ENCODE measurements at regions not wholly inside any gene's neighbourhood (a gene's known extent, or its start where the extent isn't known, plus 50 kb on each side); places are given as distances from the start of the nearest gene placed in this dataset.

- no peak for DNase-seq (ENCODE audit: low read depth in 3 of 3)
Measured at GRCh38 chr17:13931800-13932460, 137.4 kb upstream of the COX10 start.

GRCh38 chr17:13933441-13934276 lies 135.6 kb upstream of the COX10 start:
- no peak for DNase-seq (ENCODE audit: low read depth in 3 of 3)

- no peak for DNase-seq (ENCODE audit: low read depth in 3 of 3)
Measured at GRCh38 chr17:13939222-13939621, 130.1 kb upstream of the COX10 start.

DNA sequence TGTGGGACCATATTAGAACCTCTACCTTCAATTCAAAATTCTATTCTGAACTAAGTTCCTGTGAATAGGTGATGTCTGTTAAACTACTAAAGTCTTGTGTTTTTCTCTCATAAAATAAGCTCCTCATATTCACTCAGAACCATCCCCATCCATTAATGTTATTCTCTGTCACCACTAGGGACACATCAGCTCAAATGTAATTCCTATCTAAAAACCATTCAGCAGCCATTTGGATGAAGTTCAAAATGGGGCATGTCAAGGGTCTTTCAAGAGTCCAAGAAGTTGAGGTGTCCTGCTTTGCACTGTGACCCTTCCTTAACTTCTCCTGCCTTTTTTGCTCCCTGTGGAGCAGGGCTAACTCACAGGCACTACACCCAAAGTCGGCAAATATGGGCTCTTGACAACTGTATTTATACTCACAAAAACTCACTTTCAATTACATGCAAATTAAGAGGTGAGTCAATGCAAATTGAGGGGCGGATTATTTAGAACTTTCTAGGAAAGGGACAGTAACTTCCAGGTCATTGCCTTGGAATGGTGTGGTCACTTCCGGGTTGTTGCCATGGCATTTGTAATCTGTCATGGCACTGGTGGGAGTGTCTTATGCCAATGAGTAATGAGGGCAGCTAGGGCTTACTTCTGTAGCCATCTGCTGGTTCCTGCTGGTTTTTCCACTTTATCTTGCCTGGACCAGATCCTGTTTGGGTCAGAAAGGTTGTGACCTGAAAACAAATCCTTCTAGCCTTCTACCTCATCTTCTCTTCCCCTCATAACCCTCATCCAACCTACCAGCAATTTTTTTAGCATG lies 128.2 kb upstream of the COX10 start:
- DNase-seq (ENCODE audit: low read depth in 3 of 3), result no peak

DNA sequence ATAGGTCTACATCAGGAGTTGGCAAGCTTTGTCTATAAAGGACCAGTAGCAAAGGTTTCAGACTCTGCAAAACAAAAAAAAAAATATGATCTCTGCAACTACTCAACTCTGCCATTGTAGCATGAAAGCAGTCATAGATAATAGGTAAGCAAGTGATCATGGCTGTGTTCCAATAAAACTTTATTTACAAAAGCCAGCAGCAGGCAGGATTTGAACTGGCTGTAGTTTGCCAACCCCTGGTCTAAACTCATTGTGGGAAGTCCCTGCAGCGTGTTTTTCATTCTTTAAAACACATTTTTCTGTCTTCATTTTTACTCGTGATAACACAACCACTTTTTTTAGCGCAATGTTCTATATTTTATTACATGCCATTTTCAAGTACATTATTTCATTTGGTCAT lies 127.5 kb upstream of the COX10 start:
- no peak for DNase-seq (ENCODE audit: low read depth in 3 of 3)

- DNase-seq (ENCODE audit: low read depth in 3 of 3), result no peak
Measured at GRCh38 chr17:13943909-13944308, 125.4 kb upstream of the COX10 start.

DNA sequence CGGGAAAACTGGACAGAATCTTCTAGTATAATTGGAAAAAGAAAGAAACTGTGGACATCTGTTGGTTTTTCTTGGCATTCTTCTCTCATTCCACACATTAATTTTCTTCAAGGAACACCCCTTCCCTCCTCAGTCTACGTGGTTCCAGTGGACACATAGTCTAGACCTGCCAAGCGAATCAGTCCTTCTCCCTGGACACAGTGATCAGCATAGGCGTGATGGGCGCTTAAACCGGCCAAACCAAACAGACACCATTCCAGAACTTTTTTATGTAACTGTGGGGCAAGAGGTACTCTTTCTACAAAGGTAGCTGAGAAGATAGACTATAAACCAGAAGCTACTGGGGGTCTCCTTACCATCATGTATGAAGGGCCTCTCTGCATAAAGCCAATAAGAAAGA lies 121.8 kb upstream of the COX10 start:
- no peak for DNase-seq (ENCODE audit: low read depth in 3 of 3)

DNA sequence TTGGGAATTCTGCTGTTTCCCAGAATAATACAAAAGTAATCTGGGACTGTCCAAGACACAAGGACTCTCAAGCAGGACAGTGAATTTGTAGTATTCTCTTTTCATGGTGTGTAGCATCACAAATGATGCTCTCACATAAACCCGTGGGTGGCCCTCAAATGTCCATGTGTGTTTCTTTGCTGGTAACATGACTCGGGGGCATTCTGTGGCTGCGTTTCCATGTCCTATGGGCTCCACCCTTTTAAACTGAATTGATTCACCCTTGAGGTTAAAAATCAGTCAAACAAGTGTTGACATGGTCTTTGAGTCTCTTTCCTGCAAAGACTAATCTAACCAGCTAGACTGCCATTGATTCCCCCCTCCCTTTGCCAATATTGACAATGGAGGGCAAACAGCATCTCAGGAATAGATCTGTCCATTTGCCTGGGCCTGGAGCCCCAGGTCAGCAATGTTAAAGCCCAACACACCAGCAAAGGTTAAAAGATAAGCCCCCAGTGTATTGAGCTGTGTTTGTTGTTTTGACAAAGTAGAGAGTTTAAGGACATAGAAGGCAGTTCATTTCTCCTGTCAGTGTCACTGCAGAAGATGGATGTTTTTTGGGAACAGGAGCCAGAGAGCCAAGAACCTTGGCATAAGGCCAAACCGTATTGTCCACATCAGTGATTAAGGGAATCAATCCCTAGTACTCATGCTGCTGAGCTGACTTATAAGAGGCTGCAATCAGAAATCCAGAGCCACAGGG lies 117.1 kb upstream of the COX10 start:
- no peak for DNase-seq (ENCODE audit: low read depth in 3 of 3)

- no peak for DNase-seq (ENCODE audit: low read depth in 3 of 3)
Measured at GRCh38 chr17:13953841-13954240, 115.5 kb upstream of the COX10 start.

GRCh38 chr17:13957636-13958035 lies 111.7 kb upstream of the COX10 start:
- no peak for DNase-seq (ENCODE audit: low read depth in 3 of 3)

- no peak for DNase-seq (ENCODE audit: low read depth in 3 of 3)
Measured at GRCh38 chr17:13958773-13959172, 110.5 kb upstream of the COX10 start.

- DNase-seq (ENCODE audit: low read depth in 3 of 3), result no peak
Measured at GRCh38 chr17:13961265-13961664, 108.0 kb upstream of the COX10 start.

DNA sequence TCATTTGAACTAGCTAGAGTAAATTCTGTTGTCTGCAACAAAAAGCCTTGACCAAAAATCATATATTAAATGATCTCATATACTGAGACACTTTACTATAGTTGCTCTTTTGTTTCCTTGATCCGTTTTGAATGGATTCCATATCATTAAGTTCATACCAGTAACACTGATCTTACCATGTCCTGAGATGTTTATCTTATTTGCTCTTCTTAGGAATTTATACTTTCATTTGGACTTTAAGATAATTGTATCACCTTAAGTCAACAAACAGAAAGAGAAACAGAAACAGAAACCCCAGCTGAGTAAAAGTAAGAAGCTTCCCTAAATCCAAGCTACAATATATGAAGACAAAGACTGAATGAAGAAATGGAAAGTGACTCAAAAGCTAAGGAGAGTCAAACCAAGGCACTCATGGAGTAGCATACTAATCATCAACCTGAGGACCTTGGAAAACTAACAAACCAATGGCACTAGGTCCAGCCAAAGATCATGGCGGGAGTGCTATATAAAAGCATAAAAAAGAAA lies 106.5 kb upstream of the COX10 start:
- no peak for DNase-seq (ENCODE audit: low read depth in 3 of 3)

GRCh38 chr17:13967416-13967815 lies 101.9 kb upstream of the COX10 start:
- no peak for DNase-seq (ENCODE audit: low read depth in 3 of 3)

DNA sequence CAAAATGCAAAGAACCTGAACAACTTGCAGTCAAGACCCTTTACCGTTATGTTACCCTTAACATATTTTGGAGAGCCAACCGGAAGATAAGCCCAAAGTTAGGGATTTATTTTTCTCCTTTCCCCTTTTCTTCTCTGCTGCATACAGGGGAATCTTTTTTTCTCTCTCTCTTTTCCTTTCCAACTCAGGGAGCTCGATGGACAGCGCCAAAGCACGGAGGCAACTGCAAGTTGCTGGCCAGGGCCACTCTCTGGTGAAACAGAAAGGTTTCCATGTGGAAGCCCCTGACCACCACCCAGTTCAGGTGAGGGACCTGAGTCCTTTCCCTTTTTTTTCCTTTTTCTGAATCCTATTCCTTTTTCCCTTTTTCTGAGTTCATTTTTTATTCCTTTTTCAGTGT lies 98.8 kb upstream of the COX10 start:
- DNase-seq (ENCODE audit: low read depth in 3 of 3), result no peak

DNA sequence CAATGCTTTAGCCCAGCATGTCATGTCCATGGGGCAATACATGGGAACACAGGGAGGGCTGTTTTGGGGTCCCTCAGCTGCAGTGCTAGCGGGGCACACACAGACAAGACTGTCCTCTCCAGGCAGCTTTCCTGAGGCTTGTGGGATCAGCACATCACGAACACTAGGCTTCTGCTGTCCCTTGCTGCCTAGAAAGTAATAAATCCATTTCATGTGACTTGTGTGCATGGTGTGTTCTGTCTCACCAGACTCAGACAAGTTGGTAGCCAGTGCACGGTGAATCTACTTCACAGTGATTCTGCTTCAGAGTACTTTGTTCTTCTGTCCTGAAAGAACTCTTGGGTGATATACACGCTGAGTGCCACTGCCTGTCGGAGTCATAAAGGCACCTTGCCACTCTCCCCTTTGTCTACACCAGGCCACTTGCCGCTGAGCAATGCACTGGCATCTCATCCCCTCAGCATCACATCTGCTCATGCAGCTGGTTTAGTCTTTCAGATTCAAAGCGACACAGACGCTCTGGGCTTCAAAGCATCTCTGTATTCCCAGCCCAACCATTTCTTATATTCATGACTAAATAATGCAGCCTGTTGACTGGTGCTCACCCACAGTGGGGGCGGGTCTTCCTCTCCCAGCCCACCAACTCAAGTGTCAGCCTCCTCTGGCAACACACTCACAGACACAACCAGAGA lies 95.2 kb upstream of the COX10 start:
- DNase-seq (ENCODE audit: low read depth in 3 of 3), result no peak

- DNase-seq (ENCODE audit: low read depth in 3 of 3), result no peak
Measured at GRCh38 chr17:13977837-13978236, 91.5 kb upstream of the COX10 start.

DNA sequence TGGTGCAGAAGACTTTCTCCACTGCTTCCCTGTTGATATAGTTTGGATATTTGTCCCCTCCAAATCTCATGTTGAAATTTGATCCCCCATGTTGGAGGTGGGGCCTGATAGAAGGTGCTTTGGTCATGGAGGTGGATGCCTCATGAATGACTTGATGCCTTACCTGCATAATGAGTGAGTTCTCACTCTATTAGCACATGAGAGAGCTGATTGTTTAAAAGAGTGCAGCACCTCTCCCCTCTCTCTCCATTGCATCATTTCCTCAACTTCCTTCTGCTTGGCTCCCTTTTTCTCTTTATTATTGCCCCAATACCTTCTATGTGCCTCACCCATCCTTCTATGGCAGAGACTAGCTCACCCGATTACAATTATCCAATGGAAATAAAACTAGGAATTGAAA lies 90.8 kb upstream of the COX10 start:
- no peak for DNase-seq (ENCODE audit: low read depth in 3 of 3)

DNA sequence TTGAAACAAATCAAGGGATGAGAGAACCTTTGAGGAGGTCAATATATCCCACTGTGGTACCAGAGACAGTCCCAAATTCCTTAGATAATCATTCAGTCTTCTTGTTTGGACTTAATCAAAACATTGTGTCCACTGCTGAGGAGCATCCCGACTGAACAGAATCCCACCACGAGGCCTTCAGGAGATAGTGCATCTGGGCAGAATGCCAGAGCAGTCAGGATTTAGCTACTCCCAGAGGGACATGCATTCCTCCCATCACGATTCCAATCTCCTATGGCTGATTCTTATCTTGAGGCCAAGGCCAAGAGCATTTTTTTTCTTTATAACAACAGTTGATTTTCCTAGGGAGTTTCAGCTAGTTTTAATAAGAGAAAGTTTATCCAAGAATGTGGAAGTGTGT lies 87.4 kb upstream of the COX10 start:
- DNase-seq (ENCODE audit: low read depth in 3 of 3), result no peak

- DNase-seq (ENCODE audit: low read depth in 3 of 3), result no peak
Measured at GRCh38 chr17:13984956-13985355, 84.3 kb upstream of the COX10 start.

- DNase-seq (ENCODE audit: low read depth in 3 of 3), result no peak
Measured at GRCh38 chr17:13986855-13987254, 82.4 kb upstream of the COX10 start.
